Parathyroid adenoma (tissue), 2 donors: ENCODE measurements at regions not wholly inside any gene's neighbourhood (a gene's known extent, or its start where the extent isn't known, plus 50 kb on each side); places are given as distances from the start of the nearest gene placed in this dataset.

Source experiments
- H2AFZ ChIP-seq: fragments of 300-600 bp; sonication (generic); one replicate; pipeline ENCODE4 v1.7.0; 2017; ENCODE audit warnings: antibody characterized with exemption, mild to moderate bottlenecking
- H3K27ac ChIP-seq: fragments of 300-600 bp; sonication (generic); one replicate; pipeline ENCODE4 v1.7.0; 2017
- H3K27me3 ChIP-seq: fragments of 300-600 bp; sonication (generic); one replicate; pipeline ENCODE4 v1.7.0; 2017; ENCODE audit warnings: low read length; ENCODE audit not compliant: control insufficient read depth, insufficient read depth
- H3K36me3 ChIP-seq: fragments of 300-600 bp; sonication (generic); one replicate; pipeline ENCODE4 v1.7.0; 2017; ENCODE audit warnings: low read length; ENCODE audit not compliant: control insufficient read depth, insufficient read depth
- H3K4me1 ChIP-seq: fragments of 300-600 bp; sonication (generic); one replicate; pipeline ENCODE4 v1.7.0; 2017; ENCODE audit warnings: control low read depth
- H3K4me2 ChIP-seq: fragments of 300-600 bp; sonication (generic); one replicate; pipeline ENCODE4 v1.7.0; 2017; ENCODE audit warnings: low read length
- H3K4me3 ChIP-seq: fragments of 300-600 bp; sonication (generic); one replicate; pipeline ENCODE4 v1.7.0; 2017; ENCODE audit warnings: low read depth, low read length
- H3K79me2 ChIP-seq: fragments of 300-600 bp; sonication (generic); one replicate; pipeline ENCODE4 v1.7.0; 2017; ENCODE audit warnings: control low read depth
- H3K9ac ChIP-seq: fragments of 300-600 bp; sonication (generic); one replicate; pipeline ENCODE4 v1.7.0; 2017; ENCODE audit warnings: mild to moderate bottlenecking
- H3K9me3 ChIP-seq: fragments of 300-600 bp; sonication (generic); one replicate; pipeline ENCODE4 v1.7.0; 2017; ENCODE audit warnings: low read length; ENCODE audit not compliant: control insufficient read depth
- CTCF ChIP-seq: fragments of 300-600 bp; sonication (generic); IDR thresholded peaks from one replicate; pipeline ENCODE4 v1.7.0; 2017; ENCODE audit warnings: antibody characterized with exemption, mild to moderate bottlenecking
- donor health status: primary hyperparathyroidism.

- H3K27me3 ChIP-seq: no peaks in the 10 kb centered on the region
- H3K9me3 ChIP-seq: no peaks in the 10 kb centered on the region
- H3K4me3 ChIP-seq: no peak overlapping the region
- H3K4me1 ChIP-seq: no peaks in the 10 kb centered on the region
- no peak overlapping the region for H3K27ac ChIP-seq
- no peak for TF ChIP-seq CTCF
- no peak overlapping the region for H3K4me2 ChIP-seq
- H3K79me2 ChIP-seq: no peaks in the 10 kb centered on the region
- H3K9ac ChIP-seq: no peak overlapping the region
- no peak overlapping the region for H2AFZ ChIP-seq
- no peaks in the 10 kb centered on the region for H3K36me3 ChIP-seq
Measured at GRCh38 chr5:30921388-30921787, 272.1 kb upstream of the CDH6 start.

- H3K4me1 ChIP-seq: no peaks in the 10 kb centered on the region
- no peak for TF ChIP-seq CTCF
- no peak overlapping the region for H3K4me3 ChIP-seq
- H3K79me2 ChIP-seq: no peaks in the 10 kb centered on the region
- H3K9ac ChIP-seq: no peak overlapping the region
- H3K27ac ChIP-seq: no peak overlapping the region
- H2AFZ ChIP-seq: no peak overlapping the region
- H3K9me3 ChIP-seq: no peaks in the 10 kb centered on the region
- no peak overlapping the region for H3K4me2 ChIP-seq
- H3K27me3 ChIP-seq: no peaks in the 10 kb centered on the region
- no peaks in the 10 kb centered on the region for H3K36me3 ChIP-seq
Measured at GRCh38 chr5:30918171-30918570, 275.3 kb upstream of the CDH6 start.

GRCh38 chr5:30908356-30908755 lies 285.1 kb upstream of the CDH6 start:
- H3K79me2 ChIP-seq: no peaks in the 10 kb centered on the region
- H3K9me3 ChIP-seq: no peaks in the 10 kb centered on the region
- H3K27me3 ChIP-seq: no peaks in the 10 kb centered on the region
- no peaks in the 10 kb centered on the region for H3K4me1 ChIP-seq
- no peak for TF ChIP-seq CTCF
- H3K4me3 ChIP-seq: no peak overlapping the region
- H3K9ac ChIP-seq: no peak overlapping the region
- no peak overlapping the region for H2AFZ ChIP-seq
- H3K36me3 ChIP-seq: no peaks in the 10 kb centered on the region
- H3K27ac ChIP-seq: no peak overlapping the region
- no peak overlapping the region for H3K4me2 ChIP-seq

- no peak overlapping the region for H3K4me2 ChIP-seq
- H3K9ac ChIP-seq: no peak overlapping the region
- H2AFZ ChIP-seq: no peak overlapping the region
- H3K27ac ChIP-seq: no peak overlapping the region
- no peaks in the 10 kb centered on the region for H3K36me3 ChIP-seq
- no peaks in the 10 kb centered on the region for H3K79me2 ChIP-seq
- no peak overlapping the region for H3K4me3 ChIP-seq
- no peaks in the 10 kb centered on the region for H3K4me1 ChIP-seq
- H3K27me3 ChIP-seq: no peaks in the 10 kb centered on the region
- TF ChIP-seq CTCF: no peak
- H3K9me3 ChIP-seq: no peaks in the 10 kb centered on the region
Measured at GRCh38 chr5:30900367-30900766, 293.1 kb upstream of the CDH6 start.

GRCh38 chr5:30894811-30895210 lies 298.7 kb upstream of the CDH6 start:
- no peak overlapping the region for H2AFZ ChIP-seq
- no peak overlapping the region for H3K4me2 ChIP-seq
- no peaks in the 10 kb centered on the region for H3K9me3 ChIP-seq
- H3K79me2 ChIP-seq: no peaks in the 10 kb centered on the region
- no peak overlapping the region for H3K27ac ChIP-seq
- H3K4me1 ChIP-seq: no peaks in the 10 kb centered on the region
- H3K36me3 ChIP-seq: no peaks in the 10 kb centered on the region
- H3K4me3 ChIP-seq: no peak overlapping the region
- TF ChIP-seq CTCF: no peak
- H3K27me3 ChIP-seq: no peaks in the 10 kb centered on the region
- H3K9ac ChIP-seq: no peak overlapping the region
